GM12873 (cell line): ENCODE measurements at regions not wholly inside any gene's neighbourhood (a gene's known extent, or its start where the extent isn't known, plus 50 kb on each side); places are given as distances from the start of the nearest gene placed in this dataset.

Experiments used
- CTCF ChIP-seq: IDR thresholded peaks from 2 replicates; pipeline ENCODE4 v1.5.1; 2012; ENCODE audit warnings: low read depth, mild to moderate bottlenecking, moderate library complexity, low read length, control low read depth; ENCODE audit not compliant: insufficient read depth; ENCODE audit errors: missing control alignments

- no peak for TF ChIP-seq CTCF
Observed at GRCh38 chr7:91408388-91409154, 144.3 kb downstream of the FZD1 start.

DNA sequence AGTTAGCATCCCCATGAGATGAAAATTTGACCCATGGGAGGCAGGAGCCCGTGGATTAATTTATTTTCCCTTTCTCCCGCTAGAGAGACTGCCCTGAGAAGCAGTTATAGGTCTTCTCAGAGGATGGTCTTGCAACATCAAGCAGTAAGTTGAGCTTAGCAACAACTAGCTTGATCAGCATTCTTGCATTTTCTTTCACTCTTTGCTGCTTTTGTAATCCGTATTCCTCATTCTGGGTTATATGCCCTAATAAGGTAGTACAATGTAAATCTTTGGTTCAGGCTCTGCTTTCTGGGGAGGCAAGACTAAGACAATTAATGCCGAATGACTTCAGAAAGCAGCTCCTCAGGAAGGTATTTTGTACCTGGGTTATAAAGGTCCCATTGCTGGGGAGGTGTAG lies 146.8 kb downstream of the FZD1 start:
- TF ChIP-seq CTCF: no peak

DNA sequence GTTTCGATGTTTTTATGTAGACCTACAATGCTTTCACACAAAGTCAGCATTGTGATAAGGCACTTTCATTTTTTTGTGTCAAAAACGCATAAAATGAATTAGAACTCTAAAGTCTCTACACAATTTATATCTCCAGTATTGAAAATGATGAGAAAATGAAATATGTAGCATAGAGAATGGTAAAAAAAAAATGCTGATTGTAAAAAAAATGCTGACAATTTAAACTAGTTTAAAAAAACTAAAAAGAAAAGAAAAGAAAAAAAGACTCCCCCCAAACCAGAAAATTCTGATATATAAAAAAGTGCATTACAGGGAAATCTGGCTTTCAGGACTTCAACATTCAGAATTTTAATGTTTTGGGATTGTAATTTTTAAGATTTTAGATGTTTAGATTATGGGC lies 148.1 kb downstream of the FZD1 start:
- no peak for TF ChIP-seq CTCF

DNA sequence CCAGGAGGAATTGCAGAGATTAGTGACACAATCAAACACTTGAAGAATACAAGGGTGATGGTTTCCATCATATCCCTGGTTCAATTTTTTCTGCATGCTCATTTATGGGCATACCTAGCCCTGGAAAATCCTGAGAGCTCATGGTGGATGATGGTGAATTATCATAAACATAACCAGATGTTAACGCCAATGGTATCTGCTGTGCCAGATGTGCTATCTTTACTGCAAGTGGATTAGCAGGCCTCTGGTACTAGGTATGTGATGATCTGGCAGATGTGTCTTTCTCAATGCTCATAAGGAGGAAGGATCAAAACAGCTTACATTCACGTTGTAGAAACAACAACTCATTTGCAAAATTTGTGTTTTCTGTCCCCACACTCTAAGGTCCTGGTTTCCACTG lies 150.5 kb downstream of the FZD1 start:
- no peak for TF ChIP-seq CTCF

DNA sequence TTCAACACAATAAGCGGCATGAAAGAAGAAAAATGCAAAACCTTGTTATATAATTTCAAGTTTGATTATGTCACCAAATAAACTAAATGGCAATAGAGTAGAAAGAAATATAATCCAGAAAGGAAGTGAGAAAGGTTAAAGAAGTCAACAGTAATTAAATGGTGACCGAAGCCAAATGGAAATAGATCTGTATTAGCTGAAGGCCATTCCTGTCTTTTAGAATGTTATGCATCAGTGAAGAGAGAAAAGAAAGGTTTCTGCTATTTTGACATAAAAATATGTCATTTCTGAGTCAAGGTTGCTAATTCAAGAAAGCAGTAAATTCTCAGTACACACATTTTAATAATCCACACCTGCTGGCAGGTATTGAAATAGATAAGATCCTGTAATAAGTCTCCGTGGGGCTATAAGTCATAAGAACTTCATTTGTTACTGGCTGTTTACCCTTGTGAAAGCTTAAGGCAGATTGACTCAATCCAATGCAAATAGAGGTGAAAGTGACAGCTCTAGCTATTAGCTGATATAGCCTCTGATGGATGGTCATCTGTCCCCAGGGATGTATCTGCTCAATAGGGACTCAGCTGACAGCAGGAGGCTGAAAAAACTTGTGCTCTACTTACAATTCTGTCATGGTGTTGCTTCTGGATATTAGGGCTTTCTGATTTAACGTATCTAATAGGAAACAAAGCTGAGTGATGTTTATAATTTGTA lies 152.1 kb downstream of the FZD1 start:
- no peak for TF ChIP-seq CTCF

GRCh38 chr7:91420606-91421005 lies 156.4 kb downstream of the FZD1 start:
- TF ChIP-seq CTCF: no peak

GRCh38 chr7:91421018-91421417 lies 156.8 kb downstream of the FZD1 start:
- no peak for TF ChIP-seq CTCF
